ENCODE measurements at regions not wholly inside any gene's neighbourhood (a gene's known extent, or its start where the extent isn't known, plus 50 kb on each side); places are given as distances from the start of the nearest gene placed in this dataset.

- DNase-seq (ENCODE audit: low read depth in 3 of 3) = no peak
Measured at GRCh38 chr4:74682567-74683359, 111.6 kb downstream of the BTC start.

- DNase-seq (ENCODE audit: low read depth in 3 of 3) = no peak
Measured at GRCh38 chr4:74692972-74693371, 101.4 kb downstream of the BTC start.

Measured in stimulated activated CD4-positive, alpha-beta T cell treated with anti-CD3 and anti-CD28 coated beads, TNF-alpha, amount 100 ng/mL, for 24 hours (primary cell).